HEK293 (cell line): ENCODE measurements at regions not wholly inside any gene's neighbourhood (a gene's known extent, or its start where the extent isn't known, plus 50 kb on each side); places are given as distances from the start of the nearest gene placed in this dataset.

Experiments used
- CTCF ChIA-PET: fragments of 350-600 bp; formaldehyde crosslinking; extraction: SDS; loops from one replicate; lab custom pipeline; 2021; ENCODE audit warnings: antibody characterized with exemption; lab: Yijun Ruan, JAX
- POLR2A ChIA-PET: fragments of 300-600 bp; formaldehyde crosslinking; extraction: SDS; loops from one replicate; lab custom pipeline; 2020; ENCODE audit warnings: antibody characterized with exemption, inconsistent platforms; lab: Yijun Ruan, JAX
- H3K27ac ChIP-seq: fragments of 200-500 bp; sonication (Bioruptor generic); 2 replicates; pipeline ENCODE4 v1.5.1; 2014; ENCODE audit warnings: low read depth, low read length, control low read depth, inconsistent platforms; ENCODE audit errors: extremely low read depth
- H3K36me3 ChIP-seq, 2 experiments: fragments of 200-500 bp in 1 of 2; sonication (Bioruptor generic) in 1 of 2; 1 replicate in 1 of 2; 2 replicates in 1 of 2; pipeline ENCODE4 v1.5.1; 2014 to 2017; ENCODE audit warnings: inconsistent platforms in 2 of 2, low read length in 2 of 2; ENCODE audit not compliant: control insufficient read depth in 2 of 2, insufficient read depth in 1 of 2
- H3K4me1 ChIP-seq: fragments of 200-500 bp; sonication (Bioruptor generic); 2 replicates; pipeline ENCODE4 v1.5.1; 2014; ENCODE audit warnings: mild to moderate bottlenecking, low read length, inconsistent platforms; ENCODE audit not compliant: control insufficient read depth, insufficient read depth
- H3K4me3 ChIP-seq: 2 replicates; pipeline ENCODE4 v1.5.1; 2011; ENCODE audit warnings: low read depth, mild to moderate bottlenecking, control low read depth, low read length, moderate library complexity
- H3K9me3 ChIP-seq: fragments of 200-500 bp; sonication (Bioruptor generic); 2 replicates; pipeline ENCODE4 v1.5.1; 2014; ENCODE audit warnings: low read depth, low read length, inconsistent platforms; ENCODE audit not compliant: control insufficient read depth, insufficient read depth
- SALL2 ChIP-seq: fragments of 450-650 bp; formaldehyde crosslinking; IDR thresholded peaks from 2 replicates; pipeline ENCODE4 v1.5.0; 2017; ENCODE audit warnings: missing biosample characterization, mild to moderate bottlenecking, missing genetic modification characterization, borderline replicate concordance
- SP2 ChIP-seq: fragments of 450-650 bp; formaldehyde crosslinking; IDR thresholded peaks from 2 replicates; pipeline ENCODE4 v1.5.1; 2016; ENCODE audit warnings: missing biosample characterization, missing genetic modification characterization
- ZEB2 ChIP-seq: fragments of 450-650 bp; formaldehyde crosslinking; IDR thresholded peaks from 2 replicates; pipeline ENCODE4 v1.5.1; 2016; ENCODE audit warnings: missing biosample characterization, missing genetic modification characterization
- ZFHX2 ChIP-seq: fragments of 450-650 bp; formaldehyde crosslinking; conservative IDR thresholded peaks from 2 replicates; pipeline ENCODE4 v1.5.1; 2016; ENCODE audit warnings: missing biosample characterization, missing genetic modification characterization
- ZNF112 ChIP-seq: fragments of 450-650 bp; formaldehyde crosslinking; IDR thresholded peaks from 2 replicates; pipeline ENCODE4 v1.5.0; 2017; ENCODE audit warnings: missing biosample characterization, missing genetic modification characterization
- ZNF121 ChIP-seq: fragments of 450-650 bp; formaldehyde crosslinking; IDR thresholded peaks from 2 replicates; pipeline ENCODE4 v1.5.1; 2016; ENCODE audit warnings: missing biosample characterization, missing genetic modification characterization
- ZNF16 ChIP-seq: fragments of 450-650 bp; formaldehyde crosslinking; IDR thresholded peaks from 2 replicates; pipeline ENCODE4 v1.5.1; 2016; ENCODE audit warnings: low read depth, missing biosample characterization, missing genetic modification characterization
- ZNF2 ChIP-seq: fragments of 450-650 bp; formaldehyde crosslinking; IDR thresholded peaks from 2 replicates; pipeline ENCODE4 v1.5.1; 2016; ENCODE audit warnings: missing biosample characterization, missing genetic modification characterization
- ZNF473 ChIP-seq: fragments of 450-650 bp; formaldehyde crosslinking; IDR thresholded peaks from 2 replicates; pipeline ENCODE4 v1.5.1; 2017; ENCODE audit warnings: missing biosample characterization, missing genetic modification characterization
- ZNF48 ChIP-seq: fragments of 450-650 bp; formaldehyde crosslinking; IDR thresholded peaks from 2 replicates; pipeline ENCODE4 v1.5.1; 2016; ENCODE audit warnings: missing biosample characterization, missing genetic modification characterization
- ZNF501 ChIP-seq: fragments of 450-650 bp; formaldehyde crosslinking; IDR thresholded peaks from 2 replicates; pipeline ENCODE4 v1.5.1; 2016; ENCODE audit warnings: missing biosample characterization, missing genetic modification characterization
- ZNF529 ChIP-seq: fragments of 450-650 bp; formaldehyde crosslinking; IDR thresholded peaks from 2 replicates; pipeline ENCODE4 v1.5.1; 2017; ENCODE audit warnings: missing genetic modification characterization, missing biosample characterization; ENCODE audit not compliant: insufficient replicate concordance
- ZNF544 ChIP-seq: fragments of 450-650 bp; formaldehyde crosslinking; IDR thresholded peaks from 2 replicates; pipeline ENCODE4 v1.5.0; 2017; ENCODE audit warnings: missing biosample characterization, missing genetic modification characterization
- ZNF610 ChIP-seq: fragments of 450-650 bp; formaldehyde crosslinking; IDR thresholded peaks from 2 replicates; pipeline ENCODE4 v1.5.1; 2016; ENCODE audit warnings: missing biosample characterization, missing genetic modification characterization, borderline replicate concordance
- ZNF629 ChIP-seq: fragments of 450-650 bp; formaldehyde crosslinking; IDR thresholded peaks from 2 replicates; pipeline ENCODE4 v1.5.1; 2017; ENCODE audit warnings: missing biosample characterization, missing genetic modification characterization
- ZNF670 ChIP-seq: fragments of 450-650 bp; formaldehyde crosslinking; IDR thresholded peaks from 2 replicates; pipeline ENCODE4 v1.5.1; 2016; ENCODE audit warnings: missing biosample characterization, missing genetic modification characterization, low read depth
- ZSCAN30 ChIP-seq: fragments of 450-650 bp; IDR thresholded peaks from 2 replicates; pipeline ENCODE4 v1.5.1; 2018; ENCODE audit warnings: missing biosample characterization, mild to moderate bottlenecking, missing genetic modification characterization, moderate library complexity
- TF ChIP-seq, protein P1 (sequence below): fragments of 450-650 bp; formaldehyde crosslinking; IDR thresholded peaks from 2 replicates; pipeline ENCODE4 v1.5.1; 2016; ENCODE audit warnings: missing biosample characterization, missing genetic modification characterization
- TF ChIP-seq, protein P2 (sequence below): fragments of 450-650 bp; formaldehyde crosslinking; IDR thresholded peaks from 2 replicates; pipeline ENCODE4 v1.5.1; 2016; ENCODE audit warnings: missing biosample characterization, missing genetic modification characterization
- TF ChIP-seq, protein P3 (sequence below): fragments of 450-650 bp; formaldehyde crosslinking; IDR thresholded peaks from 2 replicates; pipeline ENCODE4 v1.5.1; 2016; ENCODE audit warnings: missing biosample characterization, missing genetic modification characterization
- TF ChIP-seq, protein P4 (sequence below): fragments of 450-650 bp; formaldehyde crosslinking; IDR thresholded peaks from 2 replicates; pipeline ENCODE4 v1.5.1; 2017; ENCODE audit warnings: missing biosample characterization, missing genetic modification characterization
- TF ChIP-seq, protein P5 (sequence below): fragments of 450-650 bp; formaldehyde crosslinking; IDR thresholded peaks from 2 replicates; pipeline ENCODE4 v1.5.1; 2016; ENCODE audit warnings: missing biosample characterization, missing genetic modification characterization
- TF ChIP-seq, protein P6 (sequence below): fragments of 450-650 bp; formaldehyde crosslinking; IDR thresholded peaks from 2 replicates; pipeline ENCODE4 v1.5.1; 2017; ENCODE audit warnings: missing biosample characterization, missing genetic modification characterization

DNA sequence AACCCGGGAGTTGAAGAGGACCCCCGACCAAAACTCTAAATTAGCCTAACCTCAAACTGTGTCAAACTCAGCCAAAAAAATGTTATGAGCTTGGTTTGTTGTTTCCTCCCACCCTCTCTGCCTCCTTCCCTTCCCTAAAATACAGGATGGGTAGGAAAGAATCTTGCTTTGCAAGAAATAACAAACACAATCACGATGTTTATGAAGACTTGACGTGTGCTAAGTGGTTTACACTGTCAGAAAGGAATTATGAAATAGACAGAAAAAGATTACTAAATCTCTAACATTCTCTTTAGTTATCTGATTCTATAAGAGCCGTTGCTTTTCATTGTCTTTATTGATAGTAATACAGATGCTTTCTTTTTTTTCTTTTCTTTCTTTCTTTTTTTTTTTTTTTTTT lies 285.1 kb downstream of the BMP7 start:
- Histone ChIP-seq H3K4me3 (no peak overlapping the region), H3K4me1 (no peaks in the 10 kb centered on the region), H3K9me3 (no peaks in the 10 kb centered on the region), H3K36me3 (no peaks in the 10 kb centered on the region)
- POLR2A ChIA-PET, result no interaction called here
- TF ChIP-seq, protein P1, sequence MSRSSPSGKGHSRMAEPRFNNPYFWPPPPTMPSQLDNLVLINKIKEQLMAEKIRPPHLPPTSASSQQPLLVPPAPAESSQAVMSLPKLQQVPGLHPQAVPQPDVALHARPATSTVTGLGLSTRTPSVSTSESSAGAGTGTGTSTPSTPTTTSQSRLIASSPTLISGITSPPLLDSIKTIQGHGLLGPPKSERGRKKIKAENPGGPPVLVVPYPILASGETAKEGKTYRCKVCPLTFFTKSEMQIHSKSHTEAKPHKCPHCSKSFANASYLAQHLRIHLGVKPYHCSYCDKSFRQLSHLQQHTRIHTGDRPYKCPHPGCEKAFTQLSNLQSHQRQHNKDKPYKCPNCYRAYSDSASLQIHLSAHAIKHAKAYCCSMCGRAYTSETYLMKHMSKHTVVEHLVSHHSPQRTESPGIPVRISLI, result no peak
- TF ChIP-seq ZNF2 (tag by site-specific recombination), result no peak
- no peak for TF ChIP-seq SP2
- no peak for TF ChIP-seq ZNF112 (tag by site-specific recombination)
- no peak for TF ChIP-seq ZNF529 (tag by site-specific recombination)
- TF ChIP-seq, protein P2, sequence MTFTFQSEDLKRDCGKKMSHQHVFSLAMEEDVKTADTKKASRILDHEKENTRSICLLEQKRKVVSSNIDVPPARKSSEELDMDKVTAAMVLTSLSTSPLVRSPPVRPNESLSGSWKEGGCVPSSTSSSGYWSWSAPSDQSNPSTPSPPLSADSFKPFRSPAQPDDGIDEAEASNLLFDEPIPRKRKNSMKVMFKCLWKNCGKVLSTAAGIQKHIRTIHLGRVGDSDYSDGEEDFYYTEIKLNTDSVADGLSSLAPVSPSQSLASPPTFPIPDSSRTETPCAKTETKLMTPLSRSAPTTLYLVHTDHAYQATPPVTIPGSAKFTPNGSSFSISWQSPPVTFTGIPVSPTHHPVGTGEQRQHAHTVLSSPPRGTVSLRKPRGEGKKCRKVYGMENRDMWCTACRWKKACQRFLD (tag by site-specific recombination), result no peak
- TF ChIP-seq ZNF544 (tag by site-specific recombination), result no peak
- TF ChIP-seq ZNF48 (tag by site-specific recombination), result no peak
- TF ChIP-seq ZNF670 (tag by site-specific recombination), result no peak
- TF ChIP-seq ZNF610, result no peak
- TF ChIP-seq ZEB2 (tag by site-specific recombination), result no peak
- TF ChIP-seq, all 188 proteins: peak for 0
- CTCF ChIA-PET, result interaction anchor here (0.6 to 0.9 kb wide), 3 partner anchors 9 to 402 kb away, joined by 3 to 4 read pairs (median 3); no protein-coding TSS in a partner anchor
- no peak overlapping the region for H3K27ac ChIP-seq

DNA sequence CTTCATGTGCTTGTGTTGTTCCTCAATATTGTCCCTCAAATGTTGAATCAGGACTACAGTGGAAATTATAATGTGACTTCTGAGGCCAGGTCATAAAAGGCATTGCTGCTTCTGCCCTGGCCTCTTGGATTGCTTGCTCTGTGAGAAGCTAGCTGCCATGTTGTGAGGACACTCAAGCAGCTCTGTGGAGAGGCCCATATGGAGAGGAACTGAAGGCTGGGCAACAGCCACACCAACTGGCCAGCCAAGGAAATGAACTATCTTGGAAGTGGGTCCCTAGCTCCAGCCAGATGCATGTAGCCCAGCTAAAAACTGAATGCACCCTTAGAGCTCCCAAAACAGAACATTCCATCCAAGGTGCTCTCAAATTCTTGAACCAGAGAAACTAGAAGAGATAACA lies 282.6 kb downstream of the BMP7 start:
- no peaks in the 10 kb centered on the region for H3K9me3 ChIP-seq
- no peak overlapping the region for H3K4me3 ChIP-seq
- POLR2A ChIA-PET, result no interaction called here
- peaks cover 6% of the 10 kb centered on the region for H3K4me1 ChIP-seq
- H3K27ac ChIP-seq, result no peak overlapping the region
- TF ChIP-seq ZNF121 (no peak), ZNF473 (tag by site-specific recombination) (no peak), ZNF16 (no peak), ZSCAN30 (no peak), SALL2 (tag by site-specific recombination) (no peak), ZNF629 (tag by site-specific recombination) (no peak), ZNF501 (tag by site-specific recombination) (no peak), ZFHX2 (no peak)
- TF ChIP-seq, protein P3, sequence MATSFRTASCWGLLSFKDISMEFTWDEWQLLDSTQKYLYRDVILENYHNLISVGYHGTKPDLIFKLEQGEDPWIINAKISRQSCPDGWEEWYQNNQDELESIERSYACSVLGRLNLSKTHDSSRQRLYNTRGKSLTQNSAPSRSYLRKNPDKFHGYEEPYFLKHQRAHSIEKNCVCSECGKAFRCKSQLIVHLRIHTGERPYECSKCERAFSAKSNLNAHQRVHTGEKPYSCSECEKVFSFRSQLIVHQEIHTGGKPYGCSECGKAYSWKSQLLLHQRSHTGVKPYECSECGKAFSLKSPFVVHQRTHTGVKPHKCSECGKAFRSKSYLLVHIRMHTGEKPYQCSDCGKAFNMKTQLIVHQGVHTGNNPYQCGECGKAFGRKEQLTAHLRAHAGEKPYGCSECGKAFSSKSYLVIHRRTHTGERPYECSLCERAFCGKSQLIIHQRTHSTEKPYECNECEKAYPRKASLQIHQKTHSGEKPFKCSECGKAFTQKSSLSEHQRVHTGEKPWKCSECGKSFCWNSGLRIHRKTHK (tag by site-specific recombination), result no peak
- TF ChIP-seq, protein P4, sequence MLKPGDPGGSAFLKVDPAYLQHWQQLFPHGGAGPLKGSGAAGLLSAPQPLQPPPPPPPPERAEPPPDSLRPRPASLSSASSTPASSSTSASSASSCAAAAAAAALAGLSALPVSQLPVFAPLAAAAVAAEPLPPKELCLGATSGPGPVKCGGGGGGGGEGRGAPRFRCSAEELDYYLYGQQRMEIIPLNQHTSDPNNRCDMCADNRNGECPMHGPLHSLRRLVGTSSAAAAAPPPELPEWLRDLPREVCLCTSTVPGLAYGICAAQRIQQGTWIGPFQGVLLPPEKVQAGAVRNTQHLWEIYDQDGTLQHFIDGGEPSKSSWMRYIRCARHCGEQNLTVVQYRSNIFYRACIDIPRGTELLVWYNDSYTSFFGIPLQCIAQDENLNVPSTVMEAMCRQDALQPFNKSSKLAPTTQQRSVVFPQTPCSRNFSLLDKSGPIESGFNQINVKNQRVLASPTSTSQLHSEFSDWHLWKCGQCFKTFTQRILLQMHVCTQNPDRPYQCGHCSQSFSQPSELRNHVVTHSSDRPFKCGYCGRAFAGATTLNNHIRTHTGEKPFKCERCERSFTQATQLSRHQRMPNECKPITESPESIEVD (tag by site-specific recombination), result no peak
- TF ChIP-seq, protein P5, sequence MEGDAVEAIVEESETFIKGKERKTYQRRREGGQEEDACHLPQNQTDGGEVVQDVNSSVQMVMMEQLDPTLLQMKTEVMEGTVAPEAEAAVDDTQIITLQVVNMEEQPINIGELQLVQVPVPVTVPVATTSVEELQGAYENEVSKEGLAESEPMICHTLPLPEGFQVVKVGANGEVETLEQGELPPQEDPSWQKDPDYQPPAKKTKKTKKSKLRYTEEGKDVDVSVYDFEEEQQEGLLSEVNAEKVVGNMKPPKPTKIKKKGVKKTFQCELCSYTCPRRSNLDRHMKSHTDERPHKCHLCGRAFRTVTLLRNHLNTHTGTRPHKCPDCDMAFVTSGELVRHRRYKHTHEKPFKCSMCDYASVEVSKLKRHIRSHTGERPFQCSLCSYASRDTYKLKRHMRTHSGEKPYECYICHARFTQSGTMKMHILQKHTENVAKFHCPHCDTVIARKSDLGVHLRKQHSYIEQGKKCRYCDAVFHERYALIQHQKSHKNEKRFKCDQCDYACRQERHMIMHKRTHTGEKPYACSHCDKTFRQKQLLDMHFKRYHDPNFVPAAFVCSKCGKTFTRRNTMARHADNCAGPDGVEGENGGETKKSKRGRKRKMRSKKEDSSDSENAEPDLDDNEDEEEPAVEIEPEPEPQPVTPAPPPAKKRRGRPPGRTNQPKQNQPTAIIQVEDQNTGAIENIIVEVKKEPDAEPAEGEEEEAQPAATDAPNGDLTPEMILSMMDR (tag by site-specific recombination), result no peak
- TF ChIP-seq, protein P6, sequence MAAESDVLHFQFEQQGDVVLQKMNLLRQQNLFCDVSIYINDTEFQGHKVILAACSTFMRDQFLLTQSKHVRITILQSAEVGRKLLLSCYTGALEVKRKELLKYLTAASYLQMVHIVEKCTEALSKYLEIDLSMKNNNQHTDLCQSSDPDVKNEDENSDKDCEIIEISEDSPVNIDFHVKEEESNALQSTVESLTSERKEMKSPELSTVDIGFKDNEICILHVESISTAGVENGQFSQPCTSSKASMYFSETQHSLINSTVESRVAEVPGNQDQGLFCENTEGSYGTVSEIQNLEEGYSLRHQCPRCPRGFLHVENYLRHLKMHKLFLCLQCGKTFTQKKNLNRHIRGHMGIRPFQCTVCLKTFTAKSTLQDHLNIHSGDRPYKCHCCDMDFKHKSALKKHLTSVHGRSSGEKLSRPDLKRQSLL (tag by site-specific recombination), result no peak
- CTCF ChIA-PET, result interaction anchor here (0.7 to 2.2 kb wide), 5 partner anchors 10 to 433 kb away, joined by 3 to 8 read pairs (median 3); no protein-coding TSS in a partner anchor
- no peaks in the 10 kb centered on the region for H3K36me3 ChIP-seq
